Skeletal muscle satellite cell (primary cell): ENCODE measurements at regions not wholly inside any gene's neighbourhood (a gene's known extent, or its start where the extent isn't known, plus 50 kb on each side); places are given as distances from the start of the nearest gene placed in this dataset.
"Not testable (repeated sequence)": the region's sequence is repeated elsewhere in the genome, so short reads cannot be mapped to it uniquely, and the experiment has no call there.

Experiments used
- H3K27me3 ChIP-seq: 2 replicates; pipeline ENCODE4 v1.7.0; 2013; ENCODE audit warnings: low read length; ENCODE audit not compliant: control insufficient read depth, insufficient read depth
- H3K36me3 ChIP-seq: 2 replicates; pipeline ENCODE4 v1.7.0; 2013; ENCODE audit warnings: mild to moderate bottlenecking, control low read depth, low read length; ENCODE audit not compliant: insufficient read depth
- H3K4me1 ChIP-seq: 2 replicates; pipeline ENCODE4 v1.7.0; 2013; ENCODE audit warnings: low read length; ENCODE audit not compliant: control insufficient read depth, insufficient read depth
- H3K4me2 ChIP-seq: 2 replicates; pipeline ENCODE4 v1.7.0; 2013; ENCODE audit warnings: mild to moderate bottlenecking, low read length
- H3K4me3 ChIP-seq: 2 replicates; pipeline ENCODE4 v1.7.0; 2013; ENCODE audit warnings: low read length
- H3K9ac ChIP-seq: 2 replicates; pipeline ENCODE4 v1.7.0; 2013; ENCODE audit warnings: mild to moderate bottlenecking, low read depth, low read length, moderate library complexity
- H3K9me3 ChIP-seq: replicated peaks from 2 replicates; pipeline ENCODE4 v1.7.0; 2013; ENCODE audit warnings: mild to moderate bottlenecking, control low read depth, low read length

GRCh38 chr5:128861155-128861554 lies 104.1 kb upstream of the SLC27A6 start:
- not testable (repeated sequence) for H3K36me3 ChIP-seq, H3K9ac ChIP-seq, H3K27me3 ChIP-seq, H3K4me2 ChIP-seq, H3K4me3 ChIP-seq, H3K4me1 ChIP-seq, H3K9me3 ChIP-seq

GRCh38 chr5:128869970-128870369 lies 95.3 kb upstream of the SLC27A6 start:
- Histone ChIP-seq H3K27me3 (no peaks in the 10 kb centered on the region), H3K4me3 (no peak overlapping the region), H3K4me2 (no peak overlapping the region), H3K9me3 (no peaks in the 10 kb centered on the region), H3K9ac (no peak overlapping the region), H3K4me1 (no peaks in the 10 kb centered on the region), H3K36me3 (no peaks in the 10 kb centered on the region)

GRCh38 chr5:128870373-128870772 lies 94.9 kb upstream of the SLC27A6 start:
- H3K4me3 ChIP-seq, result no peak overlapping the region
- H3K4me2 ChIP-seq, result no peak overlapping the region
- H3K36me3 ChIP-seq, result no peaks in the 10 kb centered on the region
- H3K9me3 ChIP-seq, result no peaks in the 10 kb centered on the region
- no peak overlapping the region for H3K9ac ChIP-seq
- H3K4me1 ChIP-seq, result no peaks in the 10 kb centered on the region
- no peaks in the 10 kb centered on the region for H3K27me3 ChIP-seq

- Histone ChIP-seq H3K9ac (no peak overlapping the region), H3K27me3 (no peaks in the 10 kb centered on the region), H3K36me3 (no peaks in the 10 kb centered on the region), H3K4me3 (no peak overlapping the region), H3K4me1 (no peaks in the 10 kb centered on the region), H3K9me3 (no peaks in the 10 kb centered on the region), H3K4me2 (no peak overlapping the region)
Observed at GRCh38 chr5:128870923-128871322, 94.4 kb upstream of the SLC27A6 start.

GRCh38 chr5:128876569-128877382 lies 88.5 kb upstream of the SLC27A6 start:
- Histone ChIP-seq H3K36me3 (no peaks in the 10 kb centered on the region), H3K4me2 (no peak overlapping the region), H3K9ac (no peak overlapping the region), H3K9me3 (no peaks in the 10 kb centered on the region), H3K4me1 (no peaks in the 10 kb centered on the region), H3K27me3 (no peaks in the 10 kb centered on the region), H3K4me3 (no peak overlapping the region)

GRCh38 chr5:128877476-128877875 lies 87.8 kb upstream of the SLC27A6 start:
- H3K27me3 ChIP-seq, result no peaks in the 10 kb centered on the region

GRCh38 chr5:128881502-128882018 lies 83.7 kb upstream of the SLC27A6 start:
- no peaks in the 10 kb centered on the region for H3K4me1 ChIP-seq
- no peak overlapping the region for H3K9ac ChIP-seq
- no peak overlapping the region for H3K4me3 ChIP-seq
- no peak overlapping the region for H3K4me2 ChIP-seq
- no peaks in the 10 kb centered on the region for H3K27me3 ChIP-seq
- H3K36me3 ChIP-seq, result no peaks in the 10 kb centered on the region
- no peaks in the 10 kb centered on the region for H3K9me3 ChIP-seq

More at GRCh38 chr5:128877476-128877875, 87.8 kb upstream of the SLC27A6 start:
- H3K4me2 ChIP-seq, result no peak overlapping the region
- H3K9ac ChIP-seq, result no peak overlapping the region
- no peaks in the 10 kb centered on the region for H3K4me1 ChIP-seq
- H3K4me3 ChIP-seq, result no peak overlapping the region
- no peaks in the 10 kb centered on the region for H3K9me3 ChIP-seq
- no peaks in the 10 kb centered on the region for H3K36me3 ChIP-seq

- Histone ChIP-seq H3K27me3 (no peaks in the 10 kb centered on the region), H3K9me3 (no peaks in the 10 kb centered on the region)
Observed at GRCh38 chr5:128885649-128886255, 79.5 kb upstream of the SLC27A6 start.

GRCh38 chr5:128895122-128895521 lies 70.2 kb upstream of the SLC27A6 start:
- H3K9me3 ChIP-seq, result no peaks in the 10 kb centered on the region
- no peaks in the 10 kb centered on the region for H3K27me3 ChIP-seq
- no peak overlapping the region for H3K4me2 ChIP-seq
- no peak overlapping the region for H3K9ac ChIP-seq
- no peaks in the 10 kb centered on the region for H3K36me3 ChIP-seq
- H3K4me3 ChIP-seq, result no peak overlapping the region
- no peaks in the 10 kb centered on the region for H3K4me1 ChIP-seq

More at GRCh38 chr5:128885649-128886255, 79.5 kb upstream of the SLC27A6 start:
- Histone ChIP-seq H3K4me2 (no peak overlapping the region), H3K9ac (no peak overlapping the region), H3K4me1 (no peaks in the 10 kb centered on the region), H3K36me3 (no peaks in the 10 kb centered on the region), H3K4me3 (no peak overlapping the region)

GRCh38 chr5:128896675-128897074 lies 68.6 kb upstream of the SLC27A6 start:
- no peaks in the 10 kb centered on the region for H3K9me3 ChIP-seq
- no peak overlapping the region for H3K9ac ChIP-seq
- H3K4me1 ChIP-seq, result no peaks in the 10 kb centered on the region
- no peaks in the 10 kb centered on the region for H3K36me3 ChIP-seq
- no peak overlapping the region for H3K4me2 ChIP-seq
- H3K4me3 ChIP-seq, result no peak overlapping the region
- no peaks in the 10 kb centered on the region for H3K27me3 ChIP-seq

GRCh38 chr5:128903550-128903949 lies 61.7 kb upstream of the SLC27A6 start:
- Histone ChIP-seq H3K9me3 (no peaks in the 10 kb centered on the region), H3K36me3 (no peaks in the 10 kb centered on the region), H3K4me3 (no peak overlapping the region)

More at GRCh38 chr5:128903550-128903949, 61.7 kb upstream of the SLC27A6 start:
- no peaks in the 10 kb centered on the region for H3K27me3 ChIP-seq
- no peak overlapping the region for H3K9ac ChIP-seq
- H3K4me2 ChIP-seq, result no peak overlapping the region
- H3K4me1 ChIP-seq, result no peaks in the 10 kb centered on the region
